ENCODE measurements at regions not wholly inside any gene's neighbourhood (a gene's known extent, or its start where the extent isn't known, plus 50 kb on each side); places are given as distances from the start of the nearest gene placed in this dataset.

DNA sequence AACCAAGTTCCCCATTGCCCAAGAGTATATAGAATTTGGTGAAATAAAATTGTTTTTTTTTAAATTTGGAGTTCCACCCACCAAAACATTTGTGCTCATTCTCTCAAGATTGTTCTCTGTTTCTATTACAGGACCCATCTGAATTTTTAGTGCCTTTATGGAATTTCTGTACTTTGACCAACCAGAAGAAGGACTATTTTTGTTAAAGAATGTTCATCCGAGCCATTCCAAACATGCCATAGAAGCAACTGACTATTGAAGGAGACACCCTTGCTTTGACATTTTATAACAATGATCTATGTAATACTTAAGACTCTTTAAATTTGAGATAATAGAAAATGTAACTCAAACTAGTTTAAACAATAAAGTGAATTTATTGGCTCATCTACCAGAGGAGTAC is 655.7 kb upstream of the ADAMTS5 start:
- intact Hi-C loops (cut with DNase I, micrococcal nuclease): no loop called here

DNA sequence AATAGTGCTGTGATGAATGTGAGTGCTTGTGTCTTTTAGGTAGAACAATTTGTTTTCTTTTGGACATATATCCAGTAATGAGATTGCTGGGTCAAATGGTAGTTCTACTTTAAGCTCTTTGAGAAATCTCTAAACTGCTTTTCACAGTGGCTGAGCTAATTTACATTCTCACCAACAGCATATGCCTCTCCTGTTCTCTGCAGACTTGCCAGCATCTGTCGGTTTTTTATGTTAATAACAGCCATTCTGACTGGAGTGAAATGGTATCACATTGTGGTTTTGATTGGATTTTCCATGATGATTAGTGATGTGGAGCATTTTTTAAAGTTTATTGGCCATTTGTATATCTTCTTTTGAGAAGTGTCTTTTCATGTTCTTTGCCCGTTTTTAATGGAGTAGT is 647.3 kb upstream of the ADAMTS5 start:
- intact Hi-C loops (cut with DNase I, micrococcal nuclease): no loop called here
- no peaks in the 10 kb centered on the region for H3K36me3 ChIP-seq (ENCODE audit: low read depth)
- TF ChIP-seq CTCF (IDR thresholded peaks at IDR 0.05): no peak
- H3K4me1 ChIP-seq (ENCODE audit: low read depth): no peaks in the 10 kb centered on the region
- no peak for DNase-seq
- ATAC-seq: no peak
- peaks cover 4% of the 10 kb centered on the region for H3K9me3 ChIP-seq
- H3K4me3 ChIP-seq: no peak overlapping the region

More for the DNA sequence above, 655.7 kb upstream of the ADAMTS5 start:
- H3K9me3 ChIP-seq: peaks cover 4% of the 10 kb centered on the region
- H3K36me3 ChIP-seq (ENCODE audit: low read depth): no peaks in the 10 kb centered on the region
- H3K4me1 ChIP-seq (ENCODE audit: low read depth): no peaks in the 10 kb centered on the region
- no peak overlapping the region for H3K4me3 ChIP-seq
- ATAC-seq: no peak
- no peak for TF ChIP-seq CTCF (IDR thresholded peaks at IDR 0.05)
- DNase-seq: no peak

GRCh38 chr21:27606422-27606821 is 639.5 kb upstream of the ADAMTS5 start:
- ATAC-seq (no peak), DNase-seq (no peak)
- intact Hi-C loops (cut with DNase I, micrococcal nuclease): no loop called here
- no peaks in the 10 kb centered on the region for H3K4me1 ChIP-seq (ENCODE audit: low read depth)
- H3K9me3 ChIP-seq: no peaks in the 10 kb centered on the region
- no peak overlapping the region for H3K4me3 ChIP-seq
- no peaks in the 10 kb centered on the region for H3K36me3 ChIP-seq (ENCODE audit: low read depth)
- TF ChIP-seq CTCF (IDR thresholded peaks at IDR 0.05): no peak

GRCh38 chr21:27596196-27596595 is 629.3 kb upstream of the ADAMTS5 start:
- no peak for TF ChIP-seq CTCF (IDR thresholded peaks at IDR 0.05)
- Histone ChIP-seq H3K4me1 (ENCODE audit: low read depth) (no peaks in the 10 kb centered on the region), H3K4me3 (no peak overlapping the region), H3K9me3 (no peaks in the 10 kb centered on the region), H3K36me3 (ENCODE audit: low read depth) (no peaks in the 10 kb centered on the region)
- ATAC-seq (no peak), DNase-seq (no peak)
- intact Hi-C loops (cut with DNase I, micrococcal nuclease): no loop called here

- intact Hi-C loops (cut with DNase I, micrococcal nuclease): no loop called here
- no peak for TF ChIP-seq CTCF (IDR thresholded peaks at IDR 0.05)
- H3K4me1 ChIP-seq (ENCODE audit: low read depth): no peaks in the 10 kb centered on the region
- no peaks in the 10 kb centered on the region for H3K9me3 ChIP-seq
- no peak for ATAC-seq
- H3K36me3 ChIP-seq (ENCODE audit: low read depth): no peaks in the 10 kb centered on the region
- no peak for DNase-seq
- H3K4me3 ChIP-seq: no peak overlapping the region
Observed at GRCh38 chr21:27595716-27596115, 628.8 kb upstream of the ADAMTS5 start.

- no peak for TF ChIP-seq CTCF (IDR thresholded peaks at IDR 0.05)
- no peak for DNase-seq
- no peaks in the 10 kb centered on the region for H3K9me3 ChIP-seq
- no peak overlapping the region for H3K4me3 ChIP-seq
- H3K36me3 ChIP-seq (ENCODE audit: low read depth): no peaks in the 10 kb centered on the region
- ATAC-seq: no peak
- intact Hi-C loops (cut with DNase I, micrococcal nuclease): no loop called here
- H3K4me1 ChIP-seq (ENCODE audit: low read depth): no peaks in the 10 kb centered on the region
Observed at GRCh38 chr21:27590271-27590670, 623.4 kb upstream of the ADAMTS5 start.
